GM12878 (cell line): ENCODE measurements at regions not wholly inside any gene's neighbourhood (a gene's known extent, or its start where the extent isn't known, plus 50 kb on each side); places are given as distances from the start of the nearest gene placed in this dataset.

Experiments used
- ATAC-seq: fragments of 200-7000 bp; cut with Tn5 transposase; 3 replicates; pipeline ENCODE4 v1.9.1; 2020; ENCODE audit warnings: mild to moderate bottlenecking, moderate library complexity
- BruUV-seq: library from RNA; stranded (reverse); fragments of 400-500 nt; replicated peaks from 2 replicates; lab custom pipeline; 2021; lab: Mats Ljungman, UMichigan
- CTCF ChIA-PET: fragments of 300-600 bp; sonication (Branson Sonifier 250); formaldehyde crosslinking; extraction: SDS; loops from one replicate; lab custom pipeline; 2021; ENCODE audit warnings: inconsistent platforms; lab: Yijun Ruan, JAX
- POLR2A ChIA-PET: fragments of 350-600 bp; formaldehyde crosslinking; extraction: SDS; loops from one replicate; lab custom pipeline; 2021; ENCODE audit warnings: inconsistent platforms; lab: Charles Lee
- RAD21 ChIA-PET: fragments of 300-600 bp; sonication (Branson Sonifier 250); formaldehyde crosslinking; loops from one replicate; lab custom pipeline; 2023; ENCODE audit warnings: antibody characterized with exemption; ENCODE audit not compliant: unreplicated experiment; lab: Charles Lee
- SMC1A ChIA-PET: fragments of 300-600 bp; sonication (Branson Sonifier 250); formaldehyde crosslinking; loops from one replicate; lab custom pipeline; 2023; ENCODE audit not compliant: unreplicated experiment, uncharacterized antibody; lab: Charles Lee
- DNase-seq: peaks from one replicate; pipeline ENCODE4 v3.0.0-alpha.2; 2011; ENCODE audit warnings: low read depth, low spot score
- FAIRE-seq: peaks from 3 replicates; lab custom pipeline; 2011; peaks lifted over from hg19 to GRCh38; lab: Jason Lieb, UNC
- H2AFZ ChIP-seq: 2 replicates; pipeline ENCODE4 v1.6.0; 2011; ENCODE audit warnings: low read depth, low read length, control low read depth; ENCODE audit not compliant: control insufficient read depth
- H3K27ac ChIP-seq: 2 replicates; pipeline ENCODE4 v1.5.1; 2011; ENCODE audit warnings: control low read depth; ENCODE audit not compliant: control insufficient read depth, insufficient read depth
- H3K27me3 ChIP-seq, 2 experiments: replicated peaks in 1 of 2; 2 replicates each; pipeline versions ENCODE4 v1.6.0 to v1.6.1; 2011; ENCODE audit warnings: low read length in 1 of 2; ENCODE audit not compliant: control insufficient read depth in 2 of 2, insufficient read depth in 2 of 2
- H3K36me3 ChIP-seq, 2 experiments: 2 replicates each; pipeline ENCODE4 v1.5.1; 2011; ENCODE audit warnings: low read length in 1 of 2; ENCODE audit not compliant: control insufficient read depth in 2 of 2, insufficient read depth in 2 of 2
- H3K4me1 ChIP-seq: 2 replicates; pipeline ENCODE4 v1.6.1; 2011; ENCODE audit warnings: mild to moderate bottlenecking, low read length, moderate library complexity, mixed read lengths; ENCODE audit not compliant: control insufficient read depth, insufficient read depth
- H3K4me2 ChIP-seq: 2 replicates; pipeline ENCODE4 v1.6.0; 2011; ENCODE audit warnings: control low read depth; ENCODE audit not compliant: control insufficient read depth, insufficient read depth
- H3K4me3 ChIP-seq: fragments of 200-600 bp; sonication (generic); 2 replicates; pipeline ENCODE4 v1.5.1; 2016
- H3K79me2 ChIP-seq: 2 replicates; pipeline ENCODE4 v1.6.0; 2011; ENCODE audit warnings: low read length; ENCODE audit not compliant: control insufficient read depth, insufficient read depth
- H3K9ac ChIP-seq: 2 replicates; pipeline ENCODE4 v1.8.0; 2011; ENCODE audit warnings: low read length, control low read depth, mixed read lengths; ENCODE audit not compliant: control insufficient read depth, insufficient read depth
- H3K9me3 ChIP-seq: replicated peaks from 3 replicates; pipeline ENCODE4 v1.5.1; 2011; ENCODE audit warnings: mild to moderate bottlenecking, low read length; ENCODE audit not compliant: control insufficient read depth, insufficient read depth
- H4K20me1 ChIP-seq: 2 replicates; pipeline ENCODE4 v1.6.0; 2011; ENCODE audit not compliant: control insufficient read depth, insufficient read depth
- BCLAF1 ChIP-seq: fragments of 450-650 bp; IDR thresholded peaks from 2 replicates; pipeline ENCODE4 v1.6.1; 2017; ENCODE audit warnings: antibody characterized with exemption, mild to moderate bottlenecking, moderate library complexity
- ESRRA ChIP-seq: IDR thresholded peaks from 2 replicates; pipeline ENCODE4 v1.6.1; 2012; ENCODE audit warnings: mild to moderate bottlenecking, low read length, improper control_type of control experiment
- FOS ChIP-seq: IDR thresholded peaks from 3 replicates; pipeline ENCODE4 v1.6.1; 2011; ENCODE audit warnings: borderline replicate concordance; ENCODE audit not compliant: insufficient read length; ENCODE audit errors: extremely low read depth
- GABPA ChIP-seq: IDR thresholded peaks from 2 replicates; pipeline ENCODE4 v1.6.1; 2014; ENCODE audit warnings: antibody characterized with exemption, low read depth, mild to moderate bottlenecking, inconsistent platforms
- MAX ChIP-seq: IDR thresholded peaks from 2 replicates; pipeline ENCODE4 v1.6.1; 2012; ENCODE audit warnings: low read depth, low read length, improper control_type of control experiment
- NFYB ChIP-seq: IDR thresholded peaks from 2 replicates; pipeline ENCODE4 v1.6.1; 2011; ENCODE audit warnings: low read depth, mild to moderate bottlenecking, low read length, improper control_type of control experiment, moderate library complexity; ENCODE audit not compliant: insufficient read depth
- NKRF ChIP-seq: fragments of 450-650 bp; conservative IDR thresholded peaks from 2 replicates; pipeline ENCODE4 v1.6.1; 2017; ENCODE audit warnings: mild to moderate bottlenecking, moderate library complexity
- NR2C2 ChIP-seq: IDR thresholded peaks from 2 replicates; pipeline ENCODE4 v1.6.1; 2011; ENCODE audit warnings: borderline replicate concordance, low read depth; ENCODE audit not compliant: control insufficient read depth, insufficient read length
- PAX8 ChIP-seq: fragments of 450-650 bp; IDR thresholded peaks from 2 replicates; pipeline ENCODE4 v1.6.1; 2017; ENCODE audit warnings: mild to moderate bottlenecking, moderate library complexity
- POLR2AphosphoS5 ChIP-seq: IDR thresholded peaks from 2 replicates; pipeline ENCODE4 v1.6.1; 2011; ENCODE audit warnings: mild to moderate bottlenecking, low read length, inconsistent platforms
- SMAD5 ChIP-seq: IDR thresholded peaks from 2 replicates; pipeline ENCODE4 v1.6.1; 2016; ENCODE audit warnings: antibody characterized with exemption, low read depth
- SMC3 ChIP-seq: IDR thresholded peaks from 2 replicates; pipeline ENCODE4 v1.6.1; 2011; ENCODE audit warnings: low read length, improper control_type of control experiment, borderline replicate concordance
- STAT1 ChIP-seq: fragments of 450-650 bp; conservative IDR thresholded peaks from 2 replicates; pipeline ENCODE4 v1.6.1; 2014; ENCODE audit warnings: antibody characterized with exemption, mild to moderate bottlenecking
- STAT3 ChIP-seq: IDR thresholded peaks from 2 replicates; pipeline ENCODE4 v1.6.1; 2011; ENCODE audit warnings: low read depth, low read length, improper control_type of control experiment
- ZZZ3 ChIP-seq: IDR thresholded peaks from 2 replicates; pipeline ENCODE4 v1.6.1; 2011; ENCODE audit warnings: low read depth; ENCODE audit not compliant: control insufficient read depth, insufficient read length
- WGBS: methylation state at CpG from one replicate; pipeline ENCODE4 v1.1.6; 2016; ENCODE audit warnings: low lambda C conversion rate; ENCODE audit not compliant: insufficient replicate concordance, insufficient coverage; ENCODE audit errors: missing lambda C conversion rate; 5-methylcytosine and 5-hydroxymethylcytosine counted together
- in situ Hi-C: fragments of 300-500 bp; cut with MboI; formaldehyde crosslinking; loops from 9 replicates; pipeline ENCODE4 v1.14.3; 2018; ENCODE audit warnings: mixed read lengths
- intact Hi-C: fragments of 100-400 bp; cut with micrococcal nuclease; formaldehyde crosslinking; loops from one replicate; pipeline ENCODE4 v1.14.2; 2022; ENCODE audit not compliant: unreplicated experiment

- in situ Hi-C loops (no loop called here), intact Hi-C loops (no loop called here)
- Histone ChIP-seq H3K27ac (no peak overlapping the region), H3K4me2 (no peak overlapping the region), H3K36me3 (no peaks in the 10 kb centered on the region), H3K9me3 (no peaks in the 10 kb centered on the region), H3K4me1 (no peaks in the 10 kb centered on the region), H4K20me1 (no peaks in the 10 kb centered on the region), H3K79me2 (no peaks in the 10 kb centered on the region), H2AFZ (no peak overlapping the region), H3K4me3 (no peak overlapping the region), H3K9ac (no peak overlapping the region), H3K27me3 (peaks cover 1 to 5% of the 10 kb centered on the region in 2 experiments; a peak in 3 of 4 replicates)
- WGBS = 13% methylated on average over 6 of the region's 6 CpGs
- no peak for DNase-seq
- TF ChIP-seq POLR2AphosphoS5 (no peak), NFYB (no peak), NR2C2 (no peak), ZZZ3 (no peak), GABPA (no peak), PAX8 (no peak), SMAD5 (no peak), STAT1 (no peak), FOS (no peak), MAX (no peak), ESRRA (no peak), NKRF (no peak), SMC3 (no peak), BCLAF1 (no peak), STAT3 (no peak)
- no peak for ATAC-seq
- ChIA-PET RAD21 (no interaction called here), SMC1A (no interaction called here), CTCF (no interaction called here), POLR2A (no interaction called here)
- no peak for FAIRE-seq
- no TSS peak for BruUV-seq
Measured at GRCh38 chr11:116466801-116467200, 306.0 kb downstream of the BUD13 start.
